Fibroblast of mammary gland (primary cell): ENCODE measurements at regions not wholly inside any gene's neighbourhood (a gene's known extent, or its start where the extent isn't known, plus 50 kb on each side); places are given as distances from the start of the nearest gene placed in this dataset.
"Not testable (repeated sequence)": the region's sequence is repeated elsewhere in the genome, so short reads cannot be mapped to it uniquely, and the experiment has no call there.

Source experiments
- DNase-seq: peaks from one replicate; pipeline ENCODE4 v3.0.0-alpha.2; 2010; ENCODE audit warnings: low read depth
- H3K4me3 ChIP-seq: 2 replicates; pipeline ENCODE4 v1.5.1; 2011; ENCODE audit warnings: low read depth, mild to moderate bottlenecking, low read length, moderate library complexity; ENCODE audit not compliant: control insufficient read depth
- TF ChIP-seq, protein P1 (sequence below): conservative IDR thresholded peaks from 2 replicates; pipeline ENCODE4 v1.5.1; 2011; ENCODE audit warnings: low read depth, low read length, inconsistent platforms; ENCODE audit not compliant: control insufficient read depth, insufficient read depth

GRCh38 chr4:10781805-10782204, 97.2 kb upstream of the CLNK start:
- TF ChIP-seq, protein P1, sequence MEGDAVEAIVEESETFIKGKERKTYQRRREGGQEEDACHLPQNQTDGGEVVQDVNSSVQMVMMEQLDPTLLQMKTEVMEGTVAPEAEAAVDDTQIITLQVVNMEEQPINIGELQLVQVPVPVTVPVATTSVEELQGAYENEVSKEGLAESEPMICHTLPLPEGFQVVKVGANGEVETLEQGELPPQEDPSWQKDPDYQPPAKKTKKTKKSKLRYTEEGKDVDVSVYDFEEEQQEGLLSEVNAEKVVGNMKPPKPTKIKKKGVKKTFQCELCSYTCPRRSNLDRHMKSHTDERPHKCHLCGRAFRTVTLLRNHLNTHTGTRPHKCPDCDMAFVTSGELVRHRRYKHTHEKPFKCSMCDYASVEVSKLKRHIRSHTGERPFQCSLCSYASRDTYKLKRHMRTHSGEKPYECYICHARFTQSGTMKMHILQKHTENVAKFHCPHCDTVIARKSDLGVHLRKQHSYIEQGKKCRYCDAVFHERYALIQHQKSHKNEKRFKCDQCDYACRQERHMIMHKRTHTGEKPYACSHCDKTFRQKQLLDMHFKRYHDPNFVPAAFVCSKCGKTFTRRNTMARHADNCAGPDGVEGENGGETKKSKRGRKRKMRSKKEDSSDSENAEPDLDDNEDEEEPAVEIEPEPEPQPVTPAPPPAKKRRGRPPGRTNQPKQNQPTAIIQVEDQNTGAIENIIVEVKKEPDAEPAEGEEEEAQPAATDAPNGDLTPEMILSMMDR, result no peak
- DNase-seq, result no peak
- no peak overlapping the region for H3K4me3 ChIP-seq

DNA sequence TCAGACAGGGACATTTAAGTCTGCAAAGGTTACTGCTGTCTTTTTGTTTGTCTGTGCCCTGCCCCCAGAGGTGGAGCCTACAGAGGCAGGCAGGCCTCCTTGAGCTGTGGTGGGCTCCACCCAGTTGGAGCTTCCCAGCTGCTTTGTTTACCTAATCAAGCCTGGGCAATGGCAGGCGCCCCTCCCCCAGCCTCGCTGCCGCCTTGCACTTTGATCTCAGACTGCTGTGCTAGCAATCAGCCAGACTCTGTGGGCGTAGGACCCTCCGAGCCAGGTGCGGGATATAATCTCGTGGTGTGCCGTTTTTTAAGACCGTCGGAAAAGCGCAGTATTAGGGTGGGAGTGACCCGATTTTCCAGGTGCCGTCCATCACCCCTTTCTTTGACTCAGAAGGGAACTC, 96.2 kb upstream of the CLNK start:
- H3K4me3 ChIP-seq, DNase-seq: not testable (repeated sequence)

GRCh38 chr4:10775132-10775531, 90.6 kb upstream of the CLNK start:
- H3K4me3 ChIP-seq, DNase-seq: not testable (repeated sequence)

GRCh38 chr4:10773656-10774055, 89.1 kb upstream of the CLNK start:
- TF ChIP-seq, protein P1, result no peak
- DNase-seq, result no peak
- H3K4me3 ChIP-seq, result no peak overlapping the region

GRCh38 chr4:10773010-10773409, 88.4 kb upstream of the CLNK start:
- DNase-seq, result no peak
- TF ChIP-seq, protein P1, result no peak
- H3K4me3 ChIP-seq, result no peak overlapping the region

DNA sequence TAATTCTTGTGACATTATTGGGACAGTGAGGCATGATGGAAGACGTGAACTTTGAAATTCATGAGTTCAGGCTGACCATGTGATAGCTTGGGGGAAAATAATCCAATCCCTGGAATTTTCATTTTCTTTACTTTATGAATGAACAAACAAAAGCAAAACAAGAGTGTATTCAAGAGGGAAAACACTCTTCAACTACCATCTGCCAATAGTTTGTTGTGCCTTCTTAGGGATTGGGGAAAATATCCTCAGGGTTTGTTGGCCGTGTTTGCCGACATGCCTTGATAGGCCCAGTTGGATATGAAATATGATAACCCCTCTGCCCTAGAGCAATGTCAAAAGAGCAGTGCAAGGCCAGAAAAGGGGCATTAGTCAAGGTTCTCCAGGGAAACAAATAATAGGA, 80.8 kb upstream of the CLNK start:
- H3K4me3 ChIP-seq, result no peak overlapping the region
- TF ChIP-seq, protein P1, result no peak
- no peak for DNase-seq

DNA sequence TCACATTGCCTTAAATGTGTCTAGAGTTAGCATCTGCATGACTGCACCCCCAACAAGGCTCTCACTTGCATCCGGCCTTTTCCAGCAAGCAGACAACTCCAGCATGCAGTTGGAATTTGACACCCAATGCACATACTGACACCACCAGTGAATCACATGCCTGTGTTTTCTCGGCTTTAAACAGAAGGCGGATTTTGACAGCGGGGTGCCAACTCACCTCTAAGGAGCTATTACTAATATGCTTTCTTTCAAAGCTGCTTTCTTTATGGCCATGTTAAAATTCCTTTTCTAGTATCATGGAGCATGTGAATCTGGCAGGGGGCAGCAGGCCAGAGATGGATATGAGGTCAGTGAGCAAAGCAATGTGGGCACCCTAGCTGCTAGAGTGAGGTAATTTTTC, 78.0 kb upstream of the CLNK start:
- H3K4me3 ChIP-seq, result no peak overlapping the region
- peak; percentile 75 for DNase-seq
- TF ChIP-seq, protein P1, result no peak

DNA sequence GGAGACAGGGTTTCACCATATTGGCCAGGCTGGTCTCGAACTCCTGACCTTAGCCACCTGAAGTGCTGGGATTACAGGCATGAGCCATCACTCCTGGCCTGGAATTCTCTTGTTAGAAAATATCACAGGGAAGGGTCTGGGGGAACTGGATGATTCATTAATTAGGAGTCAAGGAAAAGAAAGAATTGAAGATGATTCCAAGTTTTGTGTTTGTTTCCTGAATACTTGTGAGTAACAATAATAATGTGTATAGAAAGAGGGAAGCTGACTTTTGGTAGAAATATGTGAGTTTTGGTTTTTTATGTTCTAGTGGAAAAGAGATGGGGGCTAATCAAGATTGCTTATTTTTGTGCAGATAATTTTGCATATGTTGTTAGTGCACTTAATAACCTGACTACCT, 77.3 kb upstream of the CLNK start:
- no peak overlapping the region for H3K4me3 ChIP-seq
- TF ChIP-seq, protein P1, result no peak

More for the DNA sequence above, 77.3 kb upstream of the CLNK start:
- peak; percentile 46 for DNase-seq
